ENCODE measurements at regions not wholly inside any gene's neighbourhood (a gene's known extent, or its start where the extent isn't known, plus 50 kb on each side); places are given as distances from the start of the nearest gene placed in this dataset.

GRCh38 chr11:116557282-116557681, 215.5 kb downstream of the BUD13 start:
- no peak for DNase-seq (ENCODE audit: low read depth)

- DNase-seq (ENCODE audit: low read depth), result no peak
Measured at GRCh38 chr11:116556483-116556882, 216.3 kb downstream of the BUD13 start.

- DNase-seq (ENCODE audit: low read depth), result no peak
Measured at GRCh38 chr11:116553482-116553881, 219.3 kb downstream of the BUD13 start.

- DNase-seq (ENCODE audit: low read depth), result no peak
Measured at GRCh38 chr11:116551576-116551975, 221.2 kb downstream of the BUD13 start.

- no peak for DNase-seq (ENCODE audit: low read depth)
Measured at GRCh38 chr11:116548256-116548655, 224.5 kb downstream of the BUD13 start.

- no peak for DNase-seq (ENCODE audit: low read depth)
Measured at GRCh38 chr11:116547571-116547970, 225.2 kb downstream of the BUD13 start.

GRCh38 chr11:116545912-116546311, 226.9 kb downstream of the BUD13 start:
- DNase-seq (ENCODE audit: low read depth), result no peak

GRCh38 chr11:116544721-116545120, 228.1 kb downstream of the BUD13 start:
- DNase-seq (ENCODE audit: low read depth), result no peak

GRCh38 chr11:116543911-116544475, 228.8 kb downstream of the BUD13 start:
- no peak for DNase-seq (ENCODE audit: low read depth)

GRCh38 chr11:116543099-116543498, 229.7 kb downstream of the BUD13 start:
- no peak for DNase-seq (ENCODE audit: low read depth)

- no peak for DNase-seq (ENCODE audit: low read depth)
Measured at GRCh38 chr11:116542406-116542805, 230.4 kb downstream of the BUD13 start.

- DNase-seq (ENCODE audit: low read depth), result no peak
Measured at GRCh38 chr11:116541460-116541859, 231.3 kb downstream of the BUD13 start.

- no peak for DNase-seq (ENCODE audit: low read depth)
Measured at GRCh38 chr11:116540645-116541304, 232.0 kb downstream of the BUD13 start.

GRCh38 chr11:116539836-116540418, 232.9 kb downstream of the BUD13 start:
- DNase-seq (ENCODE audit: low read depth), result no peak

GRCh38 chr11:116539211-116539610, 233.6 kb downstream of the BUD13 start:
- DNase-seq (ENCODE audit: low read depth), result no peak

GRCh38 chr11:116538677-116539076, 234.1 kb downstream of the BUD13 start:
- no peak for DNase-seq (ENCODE audit: low read depth)

- DNase-seq (ENCODE audit: low read depth), result no peak
Measured at GRCh38 chr11:116537709-116538108, 235.1 kb downstream of the BUD13 start.

- no peak for DNase-seq (ENCODE audit: low read depth)
Measured at GRCh38 chr11:116537121-116537520, 235.7 kb downstream of the BUD13 start.

GRCh38 chr11:116536416-116536815, 236.4 kb downstream of the BUD13 start:
- no peak for DNase-seq (ENCODE audit: low read depth)

- DNase-seq (ENCODE audit: low read depth), result no peak
Measured at GRCh38 chr11:116535994-116536393, 236.8 kb downstream of the BUD13 start.

GRCh38 chr11:116535120-116535519, 237.7 kb downstream of the BUD13 start:
- DNase-seq (ENCODE audit: low read depth), result no peak

GRCh38 chr11:116534270-116534975, 238.4 kb downstream of the BUD13 start:
- DNase-seq (ENCODE audit: low read depth), result no peak

GRCh38 chr11:116533186-116533825, 239.5 kb downstream of the BUD13 start:
- no peak for DNase-seq (ENCODE audit: low read depth)
